Suppressor macrophage (primary cell): ENCODE measurements at regions not wholly inside any gene's neighbourhood (a gene's known extent, or its start where the extent isn't known, plus 50 kb on each side); places are given as distances from the start of the nearest gene placed in this dataset.
"Not testable (repeated sequence)": the region's sequence is repeated elsewhere in the genome, so short reads cannot be mapped to it uniquely, and the experiment has no call there.

Experiments used
- DNase-seq, 4 experiments: peaks; one replicate each; pipeline ENCODE4 v3.0.0-alpha.2; 2020 to 2022

GRCh38 chr11:91299980-91300379 is 924.6 kb upstream of the FAT3 start:
- no peak for DNase-seq

- DNase-seq: no peak
Observed at GRCh38 chr11:91296629-91297028, 928.0 kb upstream of the FAT3 start.

DNA sequence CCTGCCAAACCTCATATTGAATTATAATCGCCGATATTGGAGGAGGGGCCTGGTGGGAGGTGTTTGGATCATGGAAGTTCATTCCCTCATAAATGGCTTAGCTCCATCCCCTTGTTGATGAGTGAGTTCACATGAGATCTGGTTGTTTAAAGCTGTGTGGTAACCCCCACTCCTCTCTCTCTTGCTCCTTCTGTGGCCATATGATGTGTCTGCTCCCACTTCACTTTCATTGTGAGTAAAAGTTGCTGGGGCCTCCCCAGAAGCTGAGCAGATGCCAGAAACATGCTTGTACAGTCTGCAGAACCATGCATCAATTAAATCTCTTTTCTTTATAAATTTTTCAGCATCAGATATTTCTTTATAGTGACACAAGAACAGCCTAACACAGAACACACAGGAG is 929.0 kb upstream of the FAT3 start:
- no peak for DNase-seq

DNA sequence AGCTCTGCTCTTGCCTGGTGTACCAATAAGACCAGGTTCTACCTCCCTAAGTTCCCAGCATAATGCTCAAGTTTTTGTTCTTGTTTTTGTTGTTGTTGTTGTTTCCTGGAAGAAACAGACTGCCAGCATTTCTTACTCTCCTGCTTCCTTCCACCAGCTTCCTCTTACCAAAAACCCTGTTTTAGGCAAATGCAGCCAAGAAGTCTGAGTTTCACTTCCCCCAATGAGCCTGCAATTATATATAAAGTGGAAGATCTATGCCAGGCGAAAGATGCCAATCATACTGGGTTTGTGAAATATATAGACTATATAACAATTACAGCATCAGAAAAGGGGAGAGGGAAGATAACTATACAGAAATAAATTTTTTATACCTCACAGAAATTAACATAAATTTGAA is 931.5 kb upstream of the FAT3 start:
- peak in 1 of 4 experiments; percentile 0 for DNase-seq

DNA sequence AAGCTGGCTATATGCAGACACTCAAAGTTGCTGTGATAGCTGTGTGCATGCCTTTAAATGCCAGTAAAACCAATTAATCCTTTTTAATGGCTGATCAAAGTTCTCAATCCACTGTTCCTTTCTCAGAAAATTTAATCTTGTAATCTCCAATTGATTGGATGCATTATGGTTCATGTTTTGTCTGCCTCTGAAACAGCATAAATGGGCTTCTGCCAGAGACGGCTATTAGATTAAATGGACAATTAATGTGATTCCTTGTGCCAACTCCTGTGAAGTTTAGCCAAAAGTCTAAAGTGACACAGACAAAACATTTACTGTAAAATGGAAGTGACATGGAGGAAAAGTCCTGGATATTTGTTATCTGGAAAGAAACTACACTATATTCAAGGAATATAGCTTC is 952.5 kb upstream of the FAT3 start:
- no peak for DNase-seq

GRCh38 chr11:91268512-91269295 is 955.9 kb upstream of the FAT3 start:
- not testable (repeated sequence) for DNase-seq

DNA sequence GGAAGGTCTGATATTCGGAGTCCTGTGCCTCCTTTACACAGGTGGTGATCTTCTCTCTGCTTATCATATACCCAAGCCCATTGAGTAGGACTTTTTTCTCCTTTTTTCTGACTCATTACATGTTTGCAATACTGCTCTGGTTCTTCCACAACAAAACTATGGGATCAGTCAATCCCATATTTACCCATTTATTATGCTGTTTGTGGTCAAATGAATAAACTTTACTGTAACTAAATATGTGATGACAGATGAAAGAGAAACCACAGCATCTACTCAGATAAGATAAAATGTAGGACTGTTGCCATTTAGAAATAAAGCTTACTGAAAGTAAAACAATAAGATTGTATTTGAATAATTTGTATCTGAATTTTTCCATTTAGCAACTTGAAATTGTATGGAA is 958.7 kb upstream of the FAT3 start:
- DNase-seq: no peak

DNA sequence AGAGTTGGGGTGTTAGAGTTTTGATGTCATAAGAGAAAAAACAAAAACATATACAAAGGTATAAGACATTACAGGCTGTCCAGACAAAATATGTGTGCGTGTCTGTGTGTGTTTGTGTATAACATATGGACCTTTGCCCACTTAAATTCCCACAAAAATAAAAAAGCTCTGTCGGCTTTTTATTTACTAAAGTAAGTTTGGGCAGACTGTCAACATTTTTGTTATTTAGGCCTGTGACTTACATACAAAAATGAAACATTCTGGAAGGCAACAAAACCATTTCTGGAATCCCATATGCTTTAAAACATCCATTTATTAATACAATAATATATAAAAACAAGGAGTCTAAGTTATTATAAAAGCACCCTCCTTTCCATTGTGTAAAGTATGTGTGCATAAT is 960.1 kb upstream of the FAT3 start:
- DNase-seq: no peak

- no peak for DNase-seq
Observed at GRCh38 chr11:91263496-91264365, 960.9 kb upstream of the FAT3 start.

DNA sequence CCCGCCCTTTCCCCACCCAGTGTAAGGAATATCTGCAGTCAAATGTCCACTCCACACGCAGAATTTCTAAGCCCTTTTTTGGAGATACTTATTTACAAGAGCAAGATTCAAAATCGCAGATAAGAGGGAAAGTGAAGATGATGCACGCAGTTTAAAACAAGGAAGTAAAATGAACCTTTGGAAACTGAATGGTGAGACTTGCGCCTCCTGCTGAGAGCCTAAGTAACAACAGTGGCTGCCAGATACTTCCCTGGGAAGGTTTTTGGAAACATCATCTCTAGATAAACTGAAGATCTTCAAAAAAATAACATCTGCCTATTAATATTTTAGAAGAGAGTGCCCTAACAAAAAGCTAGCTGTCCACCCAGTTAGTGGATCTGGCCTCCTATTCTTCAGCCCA is 963.1 kb upstream of the FAT3 start:
- peak in 3 of 4 experiments; percentile 2 for DNase-seq

DNA sequence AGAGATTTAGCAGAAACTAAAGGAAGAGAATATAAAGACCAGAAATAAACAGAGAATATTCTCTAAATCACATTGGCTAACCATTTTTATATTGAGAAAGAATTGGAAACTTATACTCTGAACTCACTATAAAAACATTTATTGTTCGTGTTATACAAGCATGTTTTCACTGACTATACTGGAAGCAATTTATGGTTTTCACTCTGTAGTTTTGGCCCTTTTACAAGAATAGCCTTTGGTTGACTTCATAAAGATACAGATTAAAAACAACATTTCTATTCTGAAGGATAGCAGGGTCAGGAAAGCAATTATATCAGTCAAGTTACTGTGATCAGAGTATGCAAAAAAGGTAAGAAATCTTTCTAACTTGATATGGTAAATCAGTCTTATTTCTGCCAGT is 965.7 kb upstream of the FAT3 start:
- no peak for DNase-seq

GRCh38 chr11:91257667-91258066 is 967.0 kb upstream of the FAT3 start:
- DNase-seq: no peak

DNA sequence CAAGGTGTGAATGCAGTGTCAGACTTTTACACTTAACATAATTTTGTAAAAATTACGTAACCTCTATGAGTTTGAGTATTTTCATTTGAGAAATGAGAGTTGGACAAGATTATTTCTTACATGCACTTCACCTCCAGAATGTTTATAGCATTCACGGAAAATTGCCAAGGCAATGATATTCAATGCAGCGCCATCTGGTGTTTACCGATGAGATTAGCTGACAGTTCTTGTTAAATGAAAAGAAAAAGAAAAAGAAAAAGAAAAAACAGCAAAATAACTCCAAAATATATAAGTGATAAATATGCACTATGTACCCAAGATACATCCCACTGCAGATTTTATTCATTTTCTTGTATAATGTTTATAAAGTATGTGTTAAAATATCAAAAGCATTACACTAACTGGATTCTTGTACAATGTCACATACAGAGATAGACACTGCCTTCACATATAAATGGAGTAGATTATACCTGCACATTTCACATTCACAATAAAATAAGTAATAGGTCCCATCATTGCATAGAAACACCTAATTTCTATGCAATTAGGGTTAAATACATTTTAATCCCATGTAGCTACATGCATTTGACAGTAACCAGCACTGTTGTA is 976.3 kb upstream of the FAT3 start:
- peak; percentile 49 to 62 (median 50) for DNase-seq

- DNase-seq: no peak
Observed at GRCh38 chr11:91247009-91247735, 977.4 kb upstream of the FAT3 start.

GRCh38 chr11:91244912-91245311 is 979.7 kb upstream of the FAT3 start:
- no peak for DNase-seq

DNA sequence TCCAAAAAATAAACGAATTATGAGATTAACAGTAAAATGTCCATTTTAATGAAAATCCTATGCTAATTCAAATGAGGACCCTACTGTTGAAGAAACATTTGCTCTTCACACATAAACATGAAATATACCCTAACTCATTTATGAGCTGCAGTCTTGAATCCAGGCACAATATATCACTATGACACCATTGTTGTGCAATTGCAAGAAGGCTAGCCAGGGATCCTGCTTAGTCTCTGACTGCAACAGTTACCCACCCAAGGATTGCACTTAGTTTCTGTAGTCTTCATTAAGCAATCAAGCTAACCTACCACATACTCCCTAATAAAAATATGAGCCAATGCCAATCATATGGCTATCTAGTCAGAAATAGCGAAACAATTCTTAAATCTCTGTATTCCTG is 981.0 kb upstream of the FAT3 start:
- DNase-seq: no peak

GRCh38 chr11:91243051-91243450 is 981.6 kb upstream of the FAT3 start:
- no peak for DNase-seq

DNA sequence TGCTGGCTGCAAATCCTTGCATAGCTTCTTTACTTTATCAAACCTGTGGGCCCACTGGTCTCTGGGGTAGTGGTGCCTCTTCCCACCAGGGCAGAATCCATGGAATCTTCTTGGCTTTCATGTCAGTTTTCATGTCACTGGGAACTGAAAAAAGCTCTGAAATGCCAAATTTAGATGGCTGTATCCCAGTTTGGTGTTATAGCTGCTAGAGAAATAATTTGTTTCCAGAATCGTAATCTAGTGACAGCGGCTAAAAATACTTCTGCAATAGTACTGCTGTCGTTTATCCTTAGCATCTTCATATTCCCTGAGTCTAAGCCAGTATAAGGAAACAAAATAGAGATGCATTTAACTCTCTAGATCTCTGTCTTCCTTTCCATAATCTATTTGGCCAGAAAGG is 983.4 kb upstream of the FAT3 start:
- no peak for DNase-seq

GRCh38 chr11:91239359-91239758 is 985.3 kb upstream of the FAT3 start:
- no peak for DNase-seq

GRCh38 chr11:91231226-91231625 is 993.4 kb upstream of the FAT3 start:
- DNase-seq: no peak

- no peak for DNase-seq
Observed at GRCh38 chr11:91230647-91231046, 994.0 kb upstream of the FAT3 start.

GRCh38 chr11:91222830-91223229 is 1000.0 kb upstream of the CHORDC1 start:
- no peak for DNase-seq
